ENCODE measurements at regions not wholly inside any gene's neighbourhood (a gene's known extent, or its start where the extent isn't known, plus 50 kb on each side); places are given as distances from the start of the nearest gene placed in this dataset.

GRCh38 chr4:41406113-41406516 is 131.8 kb upstream of the LIMCH1 start:
- Histone ChIP-seq H2BK20ac (ENCODE audit: low read depth, low read length, poor library complexity, severe bottlenecking) (no peak overlapping the region), H3K4ac (ENCODE audit: low read depth, low read length) (no peak overlapping the region), H2AK5ac (ENCODE audit: insufficient read length, low read length) (no peak overlapping the region), H3K18ac (ENCODE audit: insufficient read length, low read depth, low read length) (no peak overlapping the region), H3K4me2 (ENCODE audit: insufficient read depth, insufficient read length, low read length) (no peak overlapping the region), H4K20me1 (ENCODE audit: control insufficient read depth, insufficient read depth, insufficient read length) (no peaks in the 10 kb centered on the region), H3K14ac (ENCODE audit: insufficient read depth, low read length) (no peak overlapping the region), H3K9ac (ENCODE audit: extremely low read depth, insufficient read length, low read length) (no peak overlapping the region), H3K56ac (ENCODE audit: insufficient read length, low read depth, low read length) (no peak overlapping the region), H3K27me3 (ENCODE audit: insufficient read depth, low read length) (no peaks in the 10 kb centered on the region), H3T11ph (ENCODE audit: low read length) (no peak overlapping the region), H3K9me3 (ENCODE audit: control insufficient read depth, low read depth, low read length) (no peaks in the 10 kb centered on the region), H3K27ac (ENCODE audit: insufficient read length, low read depth, low read length) (no peak overlapping the region), H4K8ac (replicated peaks; ENCODE audit: insufficient read length, low read depth, low read length) (no peak overlapping the region), H4K5ac (ENCODE audit: insufficient read length, low read depth, low read length) (no peak overlapping the region), H3K79me1 (ENCODE audit: insufficient read depth, low read depth, low read length, poor library complexity, severe bottlenecking) (no peaks in the 10 kb centered on the region), H4K91ac (ENCODE audit: insufficient read length, low read depth, low read length) (no peak overlapping the region), H2BK5ac (ENCODE audit: insufficient read length, low read length) (no peak overlapping the region), H2BK120ac (ENCODE audit: low read depth, low read length, poor library complexity, severe bottlenecking) (no peak overlapping the region), H3K4me1 (ENCODE audit: insufficient read depth, low read length) (no peaks in the 10 kb centered on the region), H3K23ac (ENCODE audit: insufficient read length, low read depth, low read length) (no peak overlapping the region), H3K79me2 (ENCODE audit: insufficient read depth, low read length) (no peaks in the 10 kb centered on the region), H3K23me2 (ENCODE audit: insufficient read length, low read depth, low read length, poor library complexity, severe bottlenecking) (no peaks in the 10 kb centered on the region), H2BK12ac (ENCODE audit: insufficient read length, low read depth, low read length) (no peak overlapping the region), H2AFZ (ENCODE audit: low read length) (no peak overlapping the region), H2BK15ac (ENCODE audit: low read depth, low read length) (no peak overlapping the region)
- Mint-ChIP-seq H3K27me3 (ENCODE audit: low read depth) (no peaks in the 10 kb centered on the region), H3K27ac (no peak overlapping the region), H3K9me3 (no peaks in the 10 kb centered on the region), H3K4me3 (no peak overlapping the region), H3K36me3 (ENCODE audit: insufficient read depth in 1 of 3, low read depth in 3 of 3) (no peaks in the 10 kb centered on the region; a peak in 1 of 7 replicates), H3K4me1 (peaks cover 7 to 14% of the 10 kb centered on the region in 2 experiments)
- no peak for DNase-seq
- no peak for TF ChIP-seq CTCF (conservative IDR thresholded peaks at IDR 0.05)
- no CpG with 5 or more reads among the region's 1 CpG for WGBS (ENCODE audit: extremely low coverage, insufficient read length, low lambda C conversion rate)
